ENCODE measurements at regions not wholly inside any gene's neighbourhood (a gene's known extent, or its start where the extent isn't known, plus 50 kb on each side); places are given as distances from the start of the nearest gene placed in this dataset.

DNA sequence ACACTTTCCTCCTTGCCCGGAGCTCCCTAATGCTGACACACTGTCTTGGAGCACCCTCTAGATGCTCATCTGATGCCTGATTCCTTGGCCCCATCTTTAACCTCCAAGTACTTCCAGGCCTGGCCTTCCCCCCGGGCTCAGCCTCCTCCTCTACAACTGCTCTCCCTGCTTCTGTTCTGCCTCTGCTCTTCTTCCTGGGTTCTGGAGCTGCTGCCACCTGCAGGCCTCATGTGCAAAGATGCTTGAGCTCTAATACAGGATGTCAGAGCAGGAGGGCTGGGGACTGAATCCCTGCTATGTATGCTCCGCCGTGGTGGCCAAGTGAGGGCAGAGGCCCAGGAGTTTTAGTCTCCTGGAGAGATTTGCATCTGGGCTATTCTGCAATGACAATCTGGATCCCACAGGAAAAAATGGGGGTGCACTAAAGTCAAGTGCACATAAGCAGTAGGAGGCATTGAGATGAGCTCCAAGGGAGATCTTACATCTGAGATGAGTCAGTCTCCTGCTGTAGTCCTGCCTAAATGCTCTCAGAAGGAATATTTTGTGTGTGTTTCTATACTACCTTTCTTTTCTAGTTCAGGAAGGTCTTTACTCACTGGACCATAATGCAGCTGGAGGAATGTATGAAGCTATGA is 296.3 kb downstream of the UACA start:
- DNase-seq (ENCODE audit: low read depth): no peak
- TF ChIP-seq, protein P1, sequence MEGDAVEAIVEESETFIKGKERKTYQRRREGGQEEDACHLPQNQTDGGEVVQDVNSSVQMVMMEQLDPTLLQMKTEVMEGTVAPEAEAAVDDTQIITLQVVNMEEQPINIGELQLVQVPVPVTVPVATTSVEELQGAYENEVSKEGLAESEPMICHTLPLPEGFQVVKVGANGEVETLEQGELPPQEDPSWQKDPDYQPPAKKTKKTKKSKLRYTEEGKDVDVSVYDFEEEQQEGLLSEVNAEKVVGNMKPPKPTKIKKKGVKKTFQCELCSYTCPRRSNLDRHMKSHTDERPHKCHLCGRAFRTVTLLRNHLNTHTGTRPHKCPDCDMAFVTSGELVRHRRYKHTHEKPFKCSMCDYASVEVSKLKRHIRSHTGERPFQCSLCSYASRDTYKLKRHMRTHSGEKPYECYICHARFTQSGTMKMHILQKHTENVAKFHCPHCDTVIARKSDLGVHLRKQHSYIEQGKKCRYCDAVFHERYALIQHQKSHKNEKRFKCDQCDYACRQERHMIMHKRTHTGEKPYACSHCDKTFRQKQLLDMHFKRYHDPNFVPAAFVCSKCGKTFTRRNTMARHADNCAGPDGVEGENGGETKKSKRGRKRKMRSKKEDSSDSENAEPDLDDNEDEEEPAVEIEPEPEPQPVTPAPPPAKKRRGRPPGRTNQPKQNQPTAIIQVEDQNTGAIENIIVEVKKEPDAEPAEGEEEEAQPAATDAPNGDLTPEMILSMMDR (conservative IDR thresholded peaks at IDR 0.05; ENCODE audit: low read depth, low read length): peak; percentile 85

DNA sequence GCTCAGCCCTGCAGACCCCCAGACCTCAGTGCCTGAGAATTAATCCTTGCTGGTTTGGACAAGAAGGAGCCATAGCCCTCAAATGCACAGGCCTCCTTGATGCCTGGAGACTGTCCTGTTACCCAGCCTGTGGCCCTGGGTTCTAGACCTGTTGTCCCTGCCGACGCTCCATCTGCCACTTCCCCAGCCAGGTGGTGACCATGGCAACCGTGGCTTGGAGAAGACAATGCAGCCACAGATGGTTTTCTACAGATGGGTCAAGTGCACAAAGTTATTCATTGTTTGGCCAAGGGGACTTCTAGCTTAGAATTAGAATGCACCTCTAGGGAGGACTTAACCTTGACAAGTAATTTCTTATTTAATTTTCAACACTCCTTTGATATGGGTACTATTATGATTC is 297.1 kb downstream of the UACA start:
- H3K4me3 ChIP-seq (ENCODE audit: low read length): no peak overlapping the region
- TF ChIP-seq, protein P1 (conservative IDR thresholded peaks at IDR 0.05; ENCODE audit: low read depth, low read length): no peak
- DNase-seq (ENCODE audit: low read depth): no peak

More for the DNA sequence above, 296.3 kb downstream of the UACA start:
- H3K4me3 ChIP-seq (ENCODE audit: low read length): no peak overlapping the region

DNA sequence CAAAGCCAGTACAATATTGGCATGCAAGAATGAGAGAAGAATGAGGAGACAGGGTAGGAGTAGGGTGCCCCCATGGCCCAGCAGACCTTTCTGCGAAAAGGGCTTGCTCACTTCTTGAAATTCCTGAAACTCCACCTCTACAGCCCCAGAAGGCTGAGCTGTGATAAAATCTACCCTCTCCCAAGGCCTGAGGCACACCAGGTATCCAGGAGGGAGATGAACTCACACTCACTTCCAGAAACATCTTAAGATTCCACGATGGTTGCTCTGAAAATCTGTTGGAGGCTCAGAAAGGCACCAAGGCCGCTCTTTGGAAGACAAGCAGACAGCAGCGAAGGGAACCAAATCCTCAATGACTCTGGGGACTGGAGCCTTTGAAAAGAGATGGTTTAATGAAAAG is 297.5 kb downstream of the UACA start:
- DNase-seq (ENCODE audit: low read depth): no peak
- TF ChIP-seq, protein P1 (conservative IDR thresholded peaks at IDR 0.05; ENCODE audit: low read depth, low read length): no peak
- H3K4me3 ChIP-seq (ENCODE audit: low read length): no peak overlapping the region

DNA sequence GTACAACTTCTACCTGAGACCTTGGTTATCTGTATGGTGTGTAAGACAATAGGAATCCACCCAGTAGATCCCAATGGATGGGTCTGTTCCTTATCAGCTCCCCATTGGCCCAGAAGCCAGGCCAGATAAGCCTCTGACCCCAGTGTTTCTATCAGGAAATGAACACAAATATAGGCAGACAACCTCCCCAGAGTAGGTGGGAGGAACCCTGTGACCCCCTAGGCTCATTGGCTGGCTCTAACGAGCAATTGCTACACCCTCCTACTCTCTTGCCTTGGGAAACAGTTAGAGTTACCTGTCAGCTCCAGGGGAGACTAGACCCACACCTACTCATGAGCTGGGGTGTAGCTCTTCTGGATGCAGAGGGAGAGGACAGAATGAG is 299.9 kb downstream of the UACA start:
- TF ChIP-seq, protein P1 (conservative IDR thresholded peaks at IDR 0.05; ENCODE audit: low read depth, low read length): no peak
- H3K4me3 ChIP-seq (ENCODE audit: low read length): no peak overlapping the region
- no peak for DNase-seq (ENCODE audit: low read depth)

DNA sequence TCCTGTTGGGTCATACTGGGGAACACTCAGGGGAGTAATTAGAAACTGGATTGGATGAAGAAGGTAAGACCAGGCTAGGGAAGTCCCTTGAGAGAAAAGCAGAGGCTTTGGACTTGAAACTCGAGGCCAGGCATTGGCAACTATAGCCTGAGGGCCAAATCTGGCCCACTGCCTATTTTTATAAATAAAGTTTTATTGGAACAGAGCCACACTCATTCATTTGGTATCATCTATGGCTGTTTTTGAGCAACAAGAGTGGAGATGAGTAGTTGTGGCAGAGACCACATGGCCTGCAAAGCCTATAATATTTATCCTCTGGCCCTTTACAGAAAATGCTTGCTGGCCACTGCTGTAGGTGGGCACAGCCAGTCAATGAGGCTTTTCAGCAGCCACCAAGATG is 301.4 kb downstream of the UACA start:
- DNase-seq (ENCODE audit: low read depth): no peak
- TF ChIP-seq, protein P1 (conservative IDR thresholded peaks at IDR 0.05; ENCODE audit: low read depth, low read length): no peak
- no peak overlapping the region for H3K4me3 ChIP-seq (ENCODE audit: low read length)

DNA sequence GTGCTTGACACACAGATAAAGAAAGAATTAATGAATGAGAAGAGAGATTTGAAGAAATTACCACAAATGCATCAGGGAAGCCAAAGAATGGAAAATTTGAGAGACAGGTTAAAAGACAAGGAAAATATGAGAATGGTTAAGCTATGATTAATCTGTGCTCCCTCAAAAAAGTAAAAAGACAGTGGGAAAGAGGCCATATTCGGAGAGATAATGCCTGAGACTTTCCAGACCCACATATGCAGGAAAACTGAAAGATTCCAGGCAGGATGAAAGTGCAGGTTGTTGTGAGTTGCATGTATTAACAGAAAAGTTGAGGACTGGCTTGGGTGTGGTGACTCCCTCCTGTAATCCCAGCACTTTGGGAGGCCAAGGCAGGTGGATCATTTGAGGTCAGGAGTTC is 302.3 kb downstream of the UACA start:
- no peak for DNase-seq (ENCODE audit: low read depth)
- TF ChIP-seq, protein P1 (conservative IDR thresholded peaks at IDR 0.05; ENCODE audit: low read depth, low read length): no peak

DNA sequence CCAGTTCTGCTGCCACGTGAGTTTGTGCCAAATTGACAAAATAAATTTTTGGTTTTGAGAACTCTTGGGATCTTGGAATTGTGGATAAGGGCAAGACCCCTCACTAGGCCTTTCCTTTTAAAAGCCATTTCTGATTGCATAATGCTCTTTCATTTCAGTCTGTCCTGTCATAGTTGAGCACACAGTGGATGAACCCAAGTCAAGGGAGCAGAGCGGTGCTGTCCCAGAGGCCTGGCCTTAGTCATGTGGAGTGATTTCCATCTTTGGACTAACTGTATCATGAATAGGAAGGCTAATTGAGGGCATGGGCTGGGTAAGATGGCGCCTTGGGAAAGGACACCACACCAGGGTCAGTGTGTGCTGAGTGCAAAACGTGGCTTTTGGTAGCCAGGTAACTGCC is 304.0 kb downstream of the UACA start:
- TF ChIP-seq, protein P1 (conservative IDR thresholded peaks at IDR 0.05; ENCODE audit: low read depth, low read length): no peak
- no peak for DNase-seq (ENCODE audit: low read depth)
- H3K4me3 ChIP-seq (ENCODE audit: low read length): no peak overlapping the region

More for the DNA sequence above, 302.3 kb downstream of the UACA start:
- no peak overlapping the region for H3K4me3 ChIP-seq (ENCODE audit: low read length)
